Muscle of leg (tissue), 3 donors: ENCODE measurements at regions not wholly inside any gene's neighbourhood (a gene's known extent, or its start where the extent isn't known, plus 50 kb on each side); places are given as distances from the start of the nearest gene placed in this dataset.

ENCODE experiments used
- DNase-seq: peaks from one replicate; pipeline ENCODE4 v3.0.0; 2013
- H3K27ac ChIP-seq: one replicate; pipeline ENCODE4 v1.5.1; 2013; ENCODE audit warnings: mild to moderate bottlenecking, low read length, control low read depth
- H3K27me3 ChIP-seq: one replicate; pipeline ENCODE4 v1.6.1; 2013; ENCODE audit warnings: low read length; ENCODE audit not compliant: control insufficient read depth, insufficient read depth
- H3K36me3 ChIP-seq: one replicate; pipeline ENCODE4 v1.6.1; 2013; ENCODE audit warnings: low read length; ENCODE audit not compliant: control insufficient read depth, insufficient read depth
- H3K4me1 ChIP-seq: one replicate; pipeline ENCODE4 v1.6.1; 2013; ENCODE audit warnings: low read length; ENCODE audit not compliant: control insufficient read depth, insufficient read depth
- H3K4me3 ChIP-seq: one replicate; pipeline ENCODE4 v1.5.1; 2013; ENCODE audit warnings: low read length, control low read depth
- H3K9me3 ChIP-seq: replicated peaks from 2 replicates; pipeline ENCODE4 v1.6.1; 2013; ENCODE audit warnings: low read depth, low read length; ENCODE audit not compliant: control insufficient read depth
- WGBS: methylation state at CpG from one replicate; pipeline ENCODE4 v1.1.5; 2013; ENCODE audit warnings: missing lambda C conversion rate; ENCODE audit not compliant: insufficient coverage; 5-methylcytosine and 5-hydroxymethylcytosine counted together

DNA sequence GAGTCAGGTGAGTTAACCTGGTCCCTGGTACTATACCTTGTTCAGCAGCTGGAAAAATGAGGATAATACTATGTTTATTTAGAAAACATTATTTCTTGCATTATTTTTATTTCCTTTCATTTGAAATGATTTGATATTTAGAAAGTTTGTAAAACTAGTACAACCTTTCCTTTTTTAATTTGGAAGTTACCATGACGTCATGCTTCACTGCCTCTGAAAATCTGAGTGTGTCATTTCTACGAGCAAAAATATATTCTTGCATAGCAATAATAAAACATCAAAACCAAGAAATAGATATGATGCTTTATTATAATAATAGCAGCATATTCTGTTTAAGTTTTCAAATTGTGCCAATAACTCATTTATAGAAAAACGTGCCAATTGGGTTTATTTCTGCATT, 1445.0 kb upstream of the RAG2 start:
- Histone ChIP-seq H3K36me3 (no peaks in the 10 kb centered on the region), H3K27ac (no peak overlapping the region), H3K9me3 (no peaks in the 10 kb centered on the region), H3K4me3 (no peak overlapping the region), H3K4me1 (no peaks in the 10 kb centered on the region), H3K27me3 (no peaks in the 10 kb centered on the region)
- no peak for DNase-seq
- no CpG with 5 or more reads among the region's 3 CpGs for WGBS

DNA sequence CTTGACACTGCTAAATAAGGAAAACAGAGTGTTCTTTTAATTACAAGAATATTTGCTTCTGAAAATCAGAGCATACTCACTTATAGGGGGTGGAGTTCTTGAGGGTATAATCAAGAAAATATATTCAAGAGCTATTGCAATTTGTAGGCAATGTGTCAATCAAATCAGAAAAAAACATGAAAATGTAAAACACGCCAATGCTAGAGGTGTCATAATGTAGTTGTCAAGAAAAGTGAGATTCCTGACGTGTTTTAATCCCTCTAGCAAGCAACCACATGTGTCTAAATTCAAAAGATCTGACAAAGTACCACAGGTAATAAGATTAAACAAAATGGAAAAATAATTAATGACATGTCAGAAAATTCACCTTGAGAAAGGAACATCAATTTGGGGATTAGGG, 1440.7 kb upstream of the RAG2 start:
- Histone ChIP-seq H3K4me3 (no peak overlapping the region), H3K27me3 (no peaks in the 10 kb centered on the region), H3K36me3 (no peaks in the 10 kb centered on the region), H3K4me1 (no peaks in the 10 kb centered on the region), H3K27ac (no peak overlapping the region), H3K9me3 (no peaks in the 10 kb centered on the region)
- no CpG with 5 or more reads among the region's 2 CpGs for WGBS
- DNase-seq: no peak

DNA sequence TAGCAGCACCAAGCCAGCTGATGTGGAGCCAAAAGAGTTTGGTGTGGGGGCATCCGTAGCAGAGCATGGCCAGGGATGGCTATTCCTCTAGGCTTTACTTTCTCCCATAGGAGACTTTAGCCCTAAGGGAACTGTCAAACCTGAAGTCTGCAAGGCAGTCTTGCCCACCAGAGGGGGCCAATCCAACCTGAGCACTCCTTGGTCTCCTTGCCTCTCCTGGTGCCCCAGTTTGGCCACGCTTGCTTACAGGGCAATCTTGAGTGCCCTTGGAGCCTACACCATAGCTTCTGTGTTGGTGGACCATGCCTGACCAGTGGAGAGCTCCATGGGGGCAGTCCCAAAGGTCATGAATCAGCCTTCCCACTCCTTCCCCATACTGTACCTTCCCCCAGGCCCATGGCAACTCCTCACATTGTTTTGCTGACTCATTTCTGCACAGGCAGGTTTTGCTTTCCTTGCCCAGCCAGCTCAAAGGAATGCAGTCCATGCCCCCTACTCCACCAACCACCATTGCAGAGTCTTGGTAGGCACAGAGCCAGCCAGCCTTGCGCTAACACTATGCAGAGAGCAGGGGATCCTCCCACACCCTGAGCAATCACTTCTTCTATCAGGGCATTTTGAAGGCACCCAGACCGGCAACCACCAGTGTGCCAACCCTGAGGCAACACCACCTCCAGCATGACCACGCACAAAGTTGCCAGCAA, 1421.2 kb upstream of the RAG2 start:
- Histone ChIP-seq H3K27me3 (no peaks in the 10 kb centered on the region), H3K9me3 (peaks cover 4% of the 10 kb centered on the region), H3K27ac (no peak overlapping the region), H3K4me3 (no peak overlapping the region), H3K4me1 (no peaks in the 10 kb centered on the region), H3K36me3 (no peaks in the 10 kb centered on the region)
- no peak for DNase-seq
- WGBS: 86% methylated on average over 5 of the region's 5 CpGs

DNA sequence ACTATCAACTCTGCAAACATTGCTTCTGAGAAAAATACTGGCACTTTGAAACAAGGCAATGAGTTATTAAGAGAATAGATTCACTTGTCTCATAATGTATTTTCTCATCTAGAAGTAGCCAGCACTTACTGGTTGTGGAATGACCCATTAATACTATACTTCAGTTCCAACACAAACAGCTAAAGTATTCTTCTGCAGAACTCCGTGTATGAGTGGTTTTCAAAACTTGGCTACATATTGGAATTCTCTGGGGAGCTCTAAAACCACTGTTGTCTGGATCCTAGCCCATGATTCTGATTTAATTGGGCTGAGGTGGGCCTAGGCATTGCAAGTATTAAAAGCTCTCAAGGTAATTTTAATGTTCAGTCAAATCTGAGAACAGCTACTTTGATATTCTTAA, 1416.4 kb upstream of the RAG2 start:
- DNase-seq: peak; percentile 23
- H3K4me1 ChIP-seq: no peaks in the 10 kb centered on the region
- H3K9me3 ChIP-seq: no peaks in the 10 kb centered on the region
- H3K27ac ChIP-seq: no peak overlapping the region
- no peaks in the 10 kb centered on the region for H3K27me3 ChIP-seq
- H3K4me3 ChIP-seq: no peak overlapping the region
- no CpG with 5 or more reads among the region's 1 CpG for WGBS
- no peaks in the 10 kb centered on the region for H3K36me3 ChIP-seq

DNA sequence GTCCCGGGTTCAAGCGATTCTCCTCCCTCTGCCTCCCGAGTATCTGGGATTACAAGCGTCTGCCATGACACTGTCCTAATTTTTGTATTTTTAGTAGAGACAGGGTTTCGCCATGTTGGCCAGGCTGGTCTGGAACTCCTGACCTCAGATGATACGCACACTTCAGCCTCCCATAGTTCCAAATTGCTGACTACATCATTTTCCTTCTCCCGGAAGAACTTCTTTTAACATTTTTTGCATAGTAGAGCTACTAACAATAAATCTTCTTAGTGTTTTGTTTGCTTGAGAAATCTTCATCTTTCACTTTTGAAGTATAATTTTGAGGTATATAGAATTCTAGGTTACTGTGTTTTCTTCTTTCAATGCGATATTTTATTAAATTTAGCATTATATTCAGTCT, 1415.1 kb upstream of the RAG2 start:
- H3K4me1 ChIP-seq: no peaks in the 10 kb centered on the region
- H3K27me3 ChIP-seq: no peaks in the 10 kb centered on the region
- 89% methylated on average over 3 of the region's 8 CpGs for WGBS
- no peaks in the 10 kb centered on the region for H3K36me3 ChIP-seq
- H3K9me3 ChIP-seq: no peaks in the 10 kb centered on the region
- no peak overlapping the region for H3K27ac ChIP-seq
- no peak overlapping the region for H3K4me3 ChIP-seq
- DNase-seq: no peak

DNA sequence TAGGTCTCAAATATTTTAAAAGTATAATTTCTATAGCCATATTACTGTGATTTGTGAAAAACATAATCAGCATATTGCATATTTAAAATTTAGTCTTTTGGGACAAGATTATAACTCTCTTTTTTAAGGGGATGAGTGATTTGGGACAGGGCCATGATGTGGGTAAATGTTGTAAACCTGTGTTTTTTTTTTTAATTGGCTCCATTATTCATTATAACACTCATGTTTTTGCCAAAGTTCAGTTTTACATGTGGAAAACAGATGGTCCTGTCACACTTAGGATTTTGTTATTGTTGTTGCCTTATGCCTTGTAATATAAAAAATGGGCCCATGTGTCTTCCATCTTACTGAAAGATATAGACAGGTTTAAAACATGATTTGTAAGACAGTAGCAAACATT, 1413.5 kb upstream of the RAG2 start:
- H3K27me3 ChIP-seq: no peaks in the 10 kb centered on the region
- no peak overlapping the region for H3K27ac ChIP-seq
- no peaks in the 10 kb centered on the region for H3K4me1 ChIP-seq
- H3K4me3 ChIP-seq: no peak overlapping the region
- no peaks in the 10 kb centered on the region for H3K36me3 ChIP-seq
- no peak for DNase-seq
- no peaks in the 10 kb centered on the region for H3K9me3 ChIP-seq

DNA sequence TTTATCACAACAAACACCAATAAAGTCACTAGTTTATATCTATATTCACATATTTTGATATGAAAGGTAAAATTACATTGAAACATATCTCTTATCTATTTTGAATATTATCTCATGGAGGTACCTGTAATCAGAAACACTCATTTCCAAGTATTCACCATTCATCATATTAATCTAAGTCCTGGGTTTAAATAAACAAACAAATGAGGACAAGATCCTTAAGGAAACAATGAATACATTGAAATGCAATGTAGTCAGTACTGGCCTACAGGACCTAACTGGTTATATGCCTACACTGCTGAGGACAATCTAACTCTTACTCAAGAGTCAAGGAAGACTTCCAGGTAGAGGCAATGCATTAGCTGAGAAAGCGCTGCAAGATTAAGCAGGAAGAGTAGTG, 1411.9 kb upstream of the RAG2 start:
- H3K9me3 ChIP-seq: no peaks in the 10 kb centered on the region
- no peaks in the 10 kb centered on the region for H3K27me3 ChIP-seq
- no peak for DNase-seq
- H3K36me3 ChIP-seq: no peaks in the 10 kb centered on the region
- H3K4me1 ChIP-seq: no peaks in the 10 kb centered on the region
- H3K27ac ChIP-seq: no peak overlapping the region
- H3K4me3 ChIP-seq: no peak overlapping the region
- WGBS: no CpG with 5 or more reads among the region's 1 CpG

DNA sequence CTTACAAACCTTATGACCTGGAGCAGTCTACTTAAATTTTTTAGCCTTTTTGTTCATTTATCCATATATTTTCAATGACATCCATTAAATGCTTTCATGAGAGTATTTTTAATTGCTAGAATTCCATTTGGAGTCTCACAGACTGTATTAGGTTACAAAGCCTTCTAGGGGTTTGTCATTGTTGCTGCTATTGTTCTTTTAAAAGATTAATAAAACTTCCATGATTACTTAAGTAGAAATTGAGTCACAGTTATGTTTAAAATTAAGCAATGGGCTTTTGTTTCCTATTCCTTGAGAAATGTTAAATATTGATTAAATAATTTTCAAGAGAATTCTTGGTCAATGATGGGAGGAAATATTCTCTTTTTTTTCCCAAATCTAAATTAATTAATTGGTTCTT, 1408.4 kb upstream of the RAG2 start:
- Histone ChIP-seq H3K27ac (no peak overlapping the region), H3K9me3 (no peaks in the 10 kb centered on the region), H3K36me3 (no peaks in the 10 kb centered on the region), H3K27me3 (no peaks in the 10 kb centered on the region), H3K4me1 (no peaks in the 10 kb centered on the region), H3K4me3 (no peak overlapping the region)
- no peak for DNase-seq

DNA sequence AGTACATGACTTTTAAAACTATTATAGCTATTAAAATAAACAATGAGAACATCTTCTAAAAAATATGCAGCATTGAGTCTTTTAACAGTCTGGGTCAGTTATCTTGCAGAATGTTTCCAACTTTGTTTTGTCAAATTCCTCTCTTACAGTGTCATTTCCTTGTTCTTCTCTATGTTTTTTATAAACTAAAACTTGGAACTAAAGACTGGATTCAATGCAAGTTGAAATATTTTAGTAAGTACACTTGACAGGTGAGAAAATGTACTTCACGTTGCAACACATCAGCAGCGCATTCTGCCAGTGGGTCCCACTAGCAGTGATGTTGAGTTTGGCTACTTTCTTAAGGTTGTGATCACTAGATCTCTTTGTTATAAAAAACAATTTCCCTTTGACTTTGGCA, 1407.6 kb upstream of the RAG2 start:
- no CpG with 5 or more reads among the region's 2 CpGs for WGBS
- no peaks in the 10 kb centered on the region for H3K27me3 ChIP-seq
- DNase-seq: peak; percentile 55
- no peak overlapping the region for H3K27ac ChIP-seq
- no peak overlapping the region for H3K4me3 ChIP-seq
- H3K9me3 ChIP-seq: no peaks in the 10 kb centered on the region
- no peaks in the 10 kb centered on the region for H3K36me3 ChIP-seq
- H3K4me1 ChIP-seq: no peaks in the 10 kb centered on the region

DNA sequence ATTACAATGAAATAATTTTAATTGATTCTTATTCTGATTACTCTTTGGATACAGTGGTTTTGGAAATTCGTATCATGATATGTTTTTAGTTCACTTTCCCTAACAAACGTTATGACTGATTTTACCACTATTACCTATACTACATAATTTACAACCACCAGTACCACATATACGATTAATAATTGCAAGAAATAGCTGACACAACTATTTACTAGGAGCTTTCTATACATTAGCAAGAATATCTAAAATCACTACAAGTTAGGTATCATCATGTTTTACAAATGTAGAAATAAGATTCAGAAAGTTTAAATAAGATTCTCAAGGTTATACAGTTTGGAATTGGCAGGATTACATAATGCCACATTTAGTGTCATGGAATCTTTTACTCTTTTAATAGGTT, 1401.1 kb upstream of the RAG2 start:
- no peaks in the 10 kb centered on the region for H3K36me3 ChIP-seq
- no peak for DNase-seq
- H3K9me3 ChIP-seq: no peaks in the 10 kb centered on the region
- WGBS: no CpG with 5 or more reads among the region's 3 CpGs
- H3K27ac ChIP-seq: no peak overlapping the region
- H3K27me3 ChIP-seq: no peaks in the 10 kb centered on the region
- H3K4me3 ChIP-seq: no peak overlapping the region
- H3K4me1 ChIP-seq: no peaks in the 10 kb centered on the region

DNA sequence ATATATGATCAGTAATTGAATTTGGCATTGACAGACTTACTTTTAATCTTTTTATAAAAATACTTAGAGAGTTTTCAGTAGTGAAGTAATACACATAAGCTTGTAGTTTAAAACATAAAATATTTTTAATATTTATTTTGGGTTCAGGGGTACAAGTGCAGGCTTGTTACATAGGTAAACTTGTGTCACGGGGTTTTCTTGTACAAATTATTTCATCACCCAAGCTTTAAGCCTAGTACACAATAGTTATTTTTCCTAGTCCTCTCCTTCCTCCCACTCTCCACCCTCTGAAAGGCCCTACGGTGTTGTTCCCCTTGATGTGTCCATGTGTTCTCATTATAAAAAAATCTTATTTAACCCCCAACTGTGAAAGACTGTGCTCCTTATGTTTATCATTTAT, 1397.8 kb upstream of the RAG2 start:
- Histone ChIP-seq H3K27me3 (no peaks in the 10 kb centered on the region), H3K36me3 (no peaks in the 10 kb centered on the region), H3K27ac (no peak overlapping the region), H3K9me3 (no peaks in the 10 kb centered on the region), H3K4me3 (no peak overlapping the region), H3K4me1 (no peaks in the 10 kb centered on the region)
- DNase-seq: no peak
- WGBS: no CpG with 5 or more reads among the region's 2 CpGs
